Ascending aorta (tissue), 2 donors: ENCODE measurements at regions not wholly inside any gene's neighbourhood (a gene's known extent, or its start where the extent isn't known, plus 50 kb on each side); places are given as distances from the start of the nearest gene placed in this dataset.
A peak's percentile ranks its signal among the peaks of the same experiment; 100 is the strongest.

Experiments used
- DNase-seq, 2 donors: peaks; one replicate each; pipeline ENCODE4 v3.0.0-alpha.2; 2019; ENCODE audit warnings: low spot score in 2 of 2
- H3K27ac ChIP-seq, 2 donors: fragments of 200-600 bp; sonication (generic); one replicate each; pipeline ENCODE4 v1.5.1; 2016 to 2017; ENCODE audit warnings: mild to moderate bottlenecking in 1 of 2
- H3K27me3 ChIP-seq: fragments of 200-600 bp; sonication (generic); one replicate; pipeline ENCODE4 v1.5.1; 2017
- H3K36me3 ChIP-seq, 2 donors: fragments of 200-600 bp; sonication (generic); one replicate each; pipeline ENCODE4 v1.5.1; 2016
- H3K4me1 ChIP-seq, 2 donors: fragments of 200-600 bp; sonication (generic); one replicate each; pipeline ENCODE4 v1.5.1; 2016 to 2017; ENCODE audit warnings: mild to moderate bottlenecking in 1 of 2
- H3K4me3 ChIP-seq, 2 donors: fragments of 200-600 bp; sonication (generic); one replicate each; pipeline ENCODE4 v1.5.1; 2016 to 2017; ENCODE audit warnings: mild to moderate bottlenecking in 1 of 2
- H3K9me3 ChIP-seq, 2 donors: fragments of 200-600 bp; sonication (generic); one replicate each; pipeline ENCODE4 v1.5.1; 2016
- intact Hi-C: fragments of 100-400 bp; cut with DNase I; formaldehyde crosslinking; loops from one replicate; pipeline ENCODE4 v1.15.1; 2023
- TF ChIP-seq, protein P1 (sequence below), 3 experiments: fragments of 200-600 bp in 2 of 3; fragments of 450-650 bp in 1 of 3; sonication (generic) in 2 of 3; IDR thresholded peaks; one replicate each; pipeline ENCODE4 v1.5.1; 2016 to 2019; ENCODE audit warnings: antibody characterized with exemption in 3 of 3, mild to moderate bottlenecking in 1 of 3, moderate library complexity in 1 of 3

DNA sequence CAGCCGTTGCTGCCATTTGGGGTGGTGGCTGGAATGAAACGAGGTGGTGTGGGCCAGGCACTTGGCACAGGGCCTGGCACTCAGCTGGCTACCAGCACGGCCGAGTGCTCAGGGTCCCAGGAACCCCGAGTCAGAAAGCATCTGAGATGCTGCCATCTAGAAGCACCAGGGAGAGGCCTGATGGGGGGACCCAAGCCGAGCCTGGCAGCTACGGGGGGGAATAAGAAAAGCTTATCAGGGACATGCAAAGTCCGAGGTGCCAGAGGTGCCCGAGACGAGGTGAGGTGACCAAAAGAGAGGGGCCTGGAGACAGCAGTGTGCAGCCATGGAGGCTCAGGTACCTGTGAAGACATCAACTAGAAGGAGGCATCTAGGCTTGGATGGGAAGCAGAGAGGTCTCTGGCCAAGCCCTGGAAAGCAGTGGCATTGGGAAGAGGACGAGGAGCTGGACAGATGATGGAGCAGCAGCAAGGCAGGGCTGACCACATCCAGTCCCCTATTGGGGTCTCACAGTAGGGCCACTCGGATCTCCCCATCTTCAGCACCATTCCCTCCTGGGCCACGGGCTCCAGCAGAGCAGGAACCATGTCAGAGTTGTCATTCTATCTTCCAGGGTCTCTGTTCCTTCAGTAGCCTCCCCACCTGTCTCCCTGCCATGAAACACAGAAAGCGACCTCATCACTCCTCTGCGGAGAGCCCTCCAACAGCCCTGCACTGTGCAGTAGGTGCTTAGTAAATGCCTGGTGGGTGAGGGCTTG, 59.3 kb upstream of the DIO3 start:
- Histone ChIP-seq H3K4me3 (no peak overlapping the region), H3K4me1 (no peaks in the 10 kb centered on the region), H3K36me3 (no peaks in the 10 kb centered on the region), H3K27ac (no peak overlapping the region), H3K27me3 (no peaks in the 10 kb centered on the region), H3K9me3 (no peaks in the 10 kb centered on the region)
- intact Hi-C loops, result no loop called here
- TF ChIP-seq, protein P1, sequence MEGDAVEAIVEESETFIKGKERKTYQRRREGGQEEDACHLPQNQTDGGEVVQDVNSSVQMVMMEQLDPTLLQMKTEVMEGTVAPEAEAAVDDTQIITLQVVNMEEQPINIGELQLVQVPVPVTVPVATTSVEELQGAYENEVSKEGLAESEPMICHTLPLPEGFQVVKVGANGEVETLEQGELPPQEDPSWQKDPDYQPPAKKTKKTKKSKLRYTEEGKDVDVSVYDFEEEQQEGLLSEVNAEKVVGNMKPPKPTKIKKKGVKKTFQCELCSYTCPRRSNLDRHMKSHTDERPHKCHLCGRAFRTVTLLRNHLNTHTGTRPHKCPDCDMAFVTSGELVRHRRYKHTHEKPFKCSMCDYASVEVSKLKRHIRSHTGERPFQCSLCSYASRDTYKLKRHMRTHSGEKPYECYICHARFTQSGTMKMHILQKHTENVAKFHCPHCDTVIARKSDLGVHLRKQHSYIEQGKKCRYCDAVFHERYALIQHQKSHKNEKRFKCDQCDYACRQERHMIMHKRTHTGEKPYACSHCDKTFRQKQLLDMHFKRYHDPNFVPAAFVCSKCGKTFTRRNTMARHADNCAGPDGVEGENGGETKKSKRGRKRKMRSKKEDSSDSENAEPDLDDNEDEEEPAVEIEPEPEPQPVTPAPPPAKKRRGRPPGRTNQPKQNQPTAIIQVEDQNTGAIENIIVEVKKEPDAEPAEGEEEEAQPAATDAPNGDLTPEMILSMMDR (IDR thresholded peaks at IDR 0.05), result no peak
- DNase-seq, result peak in 1 of 2 donors; percentile 55

DNA sequence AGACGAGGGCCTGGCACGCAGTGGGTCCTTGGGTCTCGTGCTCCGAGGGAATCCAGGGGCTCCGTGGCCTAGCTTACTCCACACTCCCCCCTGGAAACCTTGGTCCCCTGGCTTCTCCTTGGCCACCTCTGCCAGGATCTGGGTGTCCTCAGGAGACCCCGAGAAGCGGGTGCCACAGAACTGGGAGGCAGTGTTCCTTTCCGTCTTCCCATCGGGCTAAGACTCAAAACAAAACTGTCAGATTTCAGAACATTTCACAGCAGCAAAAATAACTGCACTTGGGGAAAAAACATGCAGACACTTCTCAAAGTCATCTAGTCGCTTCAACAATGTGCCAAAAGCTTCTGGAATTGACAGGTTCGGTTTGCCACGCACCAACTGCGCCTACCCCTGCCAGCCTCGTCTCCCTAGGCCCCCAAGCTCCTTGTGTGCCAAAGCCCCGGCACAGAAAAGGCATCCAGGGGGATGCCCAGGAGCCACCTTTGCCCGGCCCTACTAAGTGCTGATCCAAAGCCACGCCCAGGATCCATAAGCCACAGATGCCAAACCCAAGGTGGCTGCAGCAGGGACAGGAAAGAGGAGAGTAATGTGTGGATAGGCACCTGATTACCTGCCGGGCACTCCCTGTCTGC, 58.4 kb upstream of the DIO3 start:
- H3K27ac ChIP-seq, result no peak overlapping the region
- no peak for DNase-seq
- no peaks in the 10 kb centered on the region for H3K27me3 ChIP-seq
- no peak overlapping the region for H3K4me3 ChIP-seq
- no peaks in the 10 kb centered on the region for H3K4me1 ChIP-seq
- TF ChIP-seq, protein P1 (IDR thresholded peaks at IDR 0.05), result no peak
- no peaks in the 10 kb centered on the region for H3K9me3 ChIP-seq
- H3K36me3 ChIP-seq, result no peaks in the 10 kb centered on the region
- intact Hi-C loops, result no loop called here

DNA sequence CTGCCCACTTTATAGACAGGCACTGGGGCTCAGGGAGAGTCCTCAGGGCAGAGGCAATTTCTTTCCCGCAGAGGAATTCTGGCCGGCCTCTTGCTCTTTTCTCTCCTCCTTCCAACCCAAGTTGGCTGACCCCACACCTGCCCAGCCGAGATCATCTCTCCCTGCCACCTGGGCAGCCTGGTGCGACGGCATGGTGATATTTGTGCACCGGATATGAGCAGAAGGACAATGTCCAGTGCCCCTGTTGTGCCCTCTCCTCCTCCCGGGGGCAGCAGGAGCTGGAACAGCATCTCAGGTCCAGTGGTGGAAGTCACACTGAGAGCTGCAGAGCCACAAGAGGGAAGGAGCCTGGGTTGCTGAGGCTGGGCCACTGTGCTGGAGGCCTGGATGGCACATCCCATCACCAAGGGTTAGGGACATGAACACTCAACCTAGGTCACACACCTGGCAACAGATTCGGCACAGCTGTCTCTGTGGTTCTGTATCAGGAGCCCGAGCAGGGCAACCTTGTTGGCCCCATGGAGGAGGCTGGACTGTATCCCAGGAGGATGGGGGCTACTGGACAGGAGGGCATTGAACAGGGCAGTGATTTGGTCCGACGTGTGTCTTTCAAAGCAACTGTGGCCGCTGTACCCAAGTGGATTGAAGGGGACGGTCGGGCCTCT, 57.7 kb upstream of the DIO3 start:
- no peaks in the 10 kb centered on the region for H3K36me3 ChIP-seq
- no peak for DNase-seq
- H3K4me3 ChIP-seq, result no peak overlapping the region
- H3K4me1 ChIP-seq, result no peaks in the 10 kb centered on the region
- TF ChIP-seq, protein P1 (IDR thresholded peaks at IDR 0.05), result no peak
- no peaks in the 10 kb centered on the region for H3K9me3 ChIP-seq
- H3K27me3 ChIP-seq, result no peaks in the 10 kb centered on the region
- intact Hi-C loops, result no loop called here
- H3K27ac ChIP-seq, result no peak overlapping the region

DNA sequence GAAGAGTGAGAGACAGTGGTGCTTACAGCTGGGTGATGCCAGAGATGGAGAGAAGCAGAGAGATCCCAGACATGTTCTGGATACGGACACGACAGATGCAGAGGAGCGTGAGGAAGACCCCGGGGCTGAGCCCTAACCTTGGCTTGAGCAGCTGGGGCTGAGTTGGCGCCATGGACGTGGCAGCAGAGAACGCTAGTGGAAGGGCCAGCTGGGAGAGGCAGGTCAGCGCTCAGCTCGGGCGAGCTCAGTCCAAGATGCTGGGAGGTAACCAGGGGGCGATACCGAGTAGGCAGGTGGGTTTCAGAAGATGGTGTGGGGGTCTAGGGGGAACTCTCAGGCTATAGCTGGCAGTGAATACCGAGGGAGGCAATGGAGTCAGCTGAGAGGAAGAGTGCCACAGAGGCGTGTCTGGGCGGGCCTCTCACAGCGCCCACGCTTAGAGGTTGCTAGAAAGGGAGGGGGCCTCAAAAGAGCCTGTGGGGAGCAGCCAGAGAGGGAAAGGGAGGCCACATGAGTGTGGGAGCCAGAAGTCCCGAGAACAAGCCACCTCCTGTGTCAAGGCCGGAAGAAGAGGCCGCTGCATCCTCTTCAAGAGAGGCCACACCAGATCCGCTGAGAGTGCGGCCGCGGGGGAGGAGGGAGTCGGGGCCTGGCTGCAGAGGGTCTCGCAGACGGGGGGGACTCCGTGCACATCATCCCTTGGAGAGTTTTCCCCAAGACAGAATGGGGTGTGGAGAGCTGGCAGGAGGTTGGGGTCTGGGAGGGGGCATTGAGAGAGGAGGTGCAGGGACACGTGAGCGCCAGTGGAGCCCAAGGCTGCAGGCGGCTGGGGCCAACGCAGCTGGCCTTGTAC, 57.0 kb upstream of the DIO3 start:
- intact Hi-C loops, result no loop called here
- TF ChIP-seq, protein P1 (IDR thresholded peaks at IDR 0.05), result no peak
- H3K4me1 ChIP-seq, result no peaks in the 10 kb centered on the region
- no peaks in the 10 kb centered on the region for H3K9me3 ChIP-seq
- no peaks in the 10 kb centered on the region for H3K36me3 ChIP-seq
- H3K27ac ChIP-seq, result no peak overlapping the region
- H3K4me3 ChIP-seq, result no peak overlapping the region
- no peaks in the 10 kb centered on the region for H3K27me3 ChIP-seq
- peak in 1 of 2 donors; percentile 53 for DNase-seq

DNA sequence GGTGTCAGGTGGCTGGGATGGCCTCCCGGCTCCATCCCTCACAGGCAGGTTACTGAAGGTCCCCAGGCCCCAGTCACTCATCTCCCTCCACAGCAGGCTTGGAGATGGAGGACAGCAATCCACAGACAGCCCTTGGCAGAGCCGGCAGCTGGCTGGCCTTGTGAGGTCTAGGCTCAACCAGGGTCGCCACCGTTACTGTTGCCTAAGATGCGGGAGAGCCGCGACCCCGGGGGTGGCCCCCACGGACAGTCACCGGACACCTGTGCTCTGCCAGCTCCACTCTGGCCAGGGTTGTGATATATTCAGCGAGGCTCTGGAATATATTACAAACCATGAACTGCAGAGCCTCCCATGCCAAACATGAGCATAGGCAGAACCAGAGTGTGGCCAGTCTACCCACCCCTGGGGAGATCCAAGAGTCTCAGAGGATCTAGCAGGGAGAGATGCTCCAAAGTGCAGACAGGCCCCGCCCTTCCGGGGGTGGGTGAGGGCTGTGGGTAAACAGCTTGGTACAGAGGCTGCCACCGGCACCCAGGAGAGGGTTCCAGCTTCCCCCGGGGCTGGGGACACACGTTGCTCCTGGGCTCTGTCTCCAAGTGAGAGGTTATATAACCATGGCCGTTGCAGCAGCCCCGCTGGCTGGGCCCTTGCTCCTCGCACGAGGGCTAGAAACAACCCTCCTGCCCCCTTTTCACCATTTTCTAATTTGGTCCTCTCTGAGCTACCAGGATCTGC, 55.9 kb upstream of the DIO3 start:
- Histone ChIP-seq H3K9me3 (no peaks in the 10 kb centered on the region), H3K27ac (no peak overlapping the region), H3K27me3 (no peaks in the 10 kb centered on the region), H3K4me1 (no peaks in the 10 kb centered on the region), H3K36me3 (no peaks in the 10 kb centered on the region), H3K4me3 (no peak overlapping the region)
- peak in 1 of 2 donors; percentile 46 for DNase-seq
- intact Hi-C loops, result no loop called here
- TF ChIP-seq, protein P1 (IDR thresholded peaks at IDR 0.05), result no peak
